Esophagus squamous epithelium (tissue), 5 donors: ENCODE measurements at regions not wholly inside any gene's neighbourhood (a gene's known extent, or its start where the extent isn't known, plus 50 kb on each side); places are given as distances from the start of the nearest gene placed in this dataset.

Experiments
- DNase-seq: peaks from one replicate; lab custom pipeline; 2025; lab: John Stamatoyannopoulos, UW
- H3K27ac ChIP-seq, 4 donors: fragments of 200-600 bp; sonication (generic); one replicate each; pipeline ENCODE4 v1.5.1; 2016 to 2019; ENCODE audit warnings: mild to moderate bottlenecking in 1 of 4
- H3K27me3 ChIP-seq, 4 donors: fragments of 200-600 bp; sonication (generic); 1 replicate in 3 of 4; 2 replicates in 1 of 4; pipeline versions ENCODE4 v1.5.1 to v1.6.0; 2017 to 2021; ENCODE audit warnings: antibody characterized with exemption in 1 of 4
- H3K36me3 ChIP-seq, 3 donors: fragments of 200-600 bp; sonication (generic); one replicate each; pipeline ENCODE4 v1.5.1; 2016 to 2019
- H3K4me1 ChIP-seq, 3 donors: fragments of 200-600 bp; sonication (generic); one replicate each; pipeline ENCODE4 v1.5.1; 2017 to 2019
- H3K4me3 ChIP-seq, 4 donors: fragments of 200-600 bp; sonication (generic); 1 replicate in 3 of 4; 2 replicates in 1 of 4; pipeline ENCODE4 v1.5.1; 2016 to 2019; ENCODE audit warnings: mild to moderate bottlenecking in 2 of 4, moderate library complexity in 1 of 4
- H3K9me3 ChIP-seq, 3 donors: fragments of 200-600 bp; sonication (generic); one replicate each; pipeline ENCODE4 v1.5.1; 2016 to 2019
- CTCF ChIP-seq, 6 experiments: fragments of 450-650 bp in 4 of 6; fragments of 200-600 bp in 2 of 6; sonication (generic) in 2 of 6; IDR thresholded peaks; one replicate each; pipeline ENCODE4 v1.5.1; 2016 to 2019; ENCODE audit warnings: antibody characterized with exemption in 6 of 6, mild to moderate bottlenecking in 4 of 6, moderate library complexity in 4 of 6
- POLR2A ChIP-seq, 4 donors: fragments of 450-650 bp; IDR thresholded peaks; one replicate each; pipeline ENCODE4 v1.6.1; 2017; ENCODE audit warnings: antibody characterized with exemption in 4 of 4, mild to moderate bottlenecking in 4 of 4, moderate library complexity in 3 of 4
- WGBS, 2 donors: methylation state at CpG; one replicate each; pipeline ENCODE4 v1.1.5; 2018; 5-methylcytosine and 5-hydroxymethylcytosine counted together
- intact Hi-C: fragments of 100-400 bp; cut with DNase I; formaldehyde crosslinking; loops from one replicate; pipeline ENCODE4 v1.15.0; 2022
- donor health status: DM: yes; HTN: yes; CAD: no.

- DNase-seq: no peak
- Histone ChIP-seq H3K36me3 (no peaks in the 10 kb centered on the region), H3K4me1 (no peaks in the 10 kb centered on the region), H3K4me3 (no peak overlapping the region), H3K27ac (no peak overlapping the region), H3K27me3 (no peaks in the 10 kb centered on the region), H3K9me3 (no peaks in the 10 kb centered on the region)
- intact Hi-C loops: no loop called here
- TF ChIP-seq CTCF (IDR thresholded peaks at IDR 0.05) (no peak), POLR2A (IDR thresholded peaks at IDR 0.05) (no peak)
- WGBS, 2 donors: 23 to 43% methylated on average over 1 of the region's 1 CpG
Observed at GRCh38 chr3:162960269-162960668, 1463.7 kb downstream of the OTOL1 start.

- intact Hi-C loops: no loop called here
- no peak for TF ChIP-seq CTCF (IDR thresholded peaks at IDR 0.05)
- no peak for TF ChIP-seq POLR2A (IDR thresholded peaks at IDR 0.05)
- 73 to 77% methylated on average over 1 of the region's 1 CpG for WGBS, 2 donors
Observed at GRCh38 chr3:162970292-162970691, 1473.7 kb downstream of the OTOL1 start.

GRCh38 chr3:162971715-162972114 is 1475.1 kb downstream of the OTOL1 start:
- no peaks in the 10 kb centered on the region for H3K4me1 ChIP-seq
- DNase-seq: no peak
- intact Hi-C loops: no loop called here
- 88% methylated on average over 2 of the region's 2 CpGs for WGBS, 2 donors
- no peak for TF ChIP-seq POLR2A (IDR thresholded peaks at IDR 0.05)
- no peak for TF ChIP-seq CTCF (IDR thresholded peaks at IDR 0.05)
- no peaks in the 10 kb centered on the region for H3K9me3 ChIP-seq
- no peak overlapping the region for H3K4me3 ChIP-seq
- no peaks in the 10 kb centered on the region for H3K27me3 ChIP-seq
- no peaks in the 10 kb centered on the region for H3K36me3 ChIP-seq
- H3K27ac ChIP-seq: no peak overlapping the region

More at GRCh38 chr3:162970292-162970691, 1473.7 kb downstream of the OTOL1 start:
- no peak for DNase-seq
- H3K27ac ChIP-seq: no peak overlapping the region
- H3K4me1 ChIP-seq: no peaks in the 10 kb centered on the region
- H3K4me3 ChIP-seq: no peak overlapping the region
- no peaks in the 10 kb centered on the region for H3K9me3 ChIP-seq
- no peaks in the 10 kb centered on the region for H3K27me3 ChIP-seq
- H3K36me3 ChIP-seq: no peaks in the 10 kb centered on the region

GRCh38 chr3:162973428-162973917 is 1476.9 kb downstream of the OTOL1 start:
- H3K9me3 ChIP-seq: no peaks in the 10 kb centered on the region
- H3K4me1 ChIP-seq: no peaks in the 10 kb centered on the region
- intact Hi-C loops: no loop called here
- no peak for DNase-seq
- no peak overlapping the region for H3K4me3 ChIP-seq
- H3K36me3 ChIP-seq: no peaks in the 10 kb centered on the region
- no peak overlapping the region for H3K27ac ChIP-seq
- no peaks in the 10 kb centered on the region for H3K27me3 ChIP-seq
- TF ChIP-seq CTCF (IDR thresholded peaks at IDR 0.05) (no peak), POLR2A (IDR thresholded peaks at IDR 0.05) (no peak)

- DNase-seq: no peak
- H3K4me3 ChIP-seq: no peak overlapping the region
- TF ChIP-seq CTCF (IDR thresholded peaks at IDR 0.05) (no peak), POLR2A (IDR thresholded peaks at IDR 0.05) (no peak)
- no peaks in the 10 kb centered on the region for H3K4me1 ChIP-seq
- H3K36me3 ChIP-seq: no peaks in the 10 kb centered on the region
- intact Hi-C loops: no loop called here
- no peak overlapping the region for H3K27ac ChIP-seq
- no peaks in the 10 kb centered on the region for H3K9me3 ChIP-seq
- H3K27me3 ChIP-seq: no peaks in the 10 kb centered on the region
- 71 to 85% methylated on average over 2 of the region's 2 CpGs for WGBS, 2 donors
Observed at GRCh38 chr3:162978136-162978535, 1481.5 kb downstream of the OTOL1 start.
